GM23338 (cell line): ENCODE measurements at regions not wholly inside any gene's neighbourhood (a gene's known extent, or its start where the extent isn't known, plus 50 kb on each side); places are given as distances from the start of the nearest gene placed in this dataset.

ENCODE experiments used
- CREB1 ChIP-seq: fragments of 250-450 bp; sonication (Bioruptor Pico); IDR thresholded peaks from 2 replicates; pipeline ENCODE4 v1.5.0; 2020; ENCODE audit warnings: low read depth, mild to moderate bottlenecking, moderate library complexity
- EZH2 ChIP-seq: fragments of 200-600 bp; sonication (generic); IDR thresholded peaks from one replicate; pipeline ENCODE4 v1.8.0; 2017; ENCODE audit warnings: antibody characterized with exemption, mild to moderate bottlenecking, low read depth; ENCODE audit not compliant: unreplicated experiment
- EZH2phosphoT487 ChIP-seq: fragments of 200-600 bp; sonication (generic); IDR thresholded peaks from one replicate; pipeline ENCODE4 v1.8.1; 2018; ENCODE audit warnings: antibody characterized with exemption; ENCODE audit not compliant: unreplicated experiment
- JUNB ChIP-seq: IDR thresholded peaks from one replicate; pipeline ENCODE4 v1.6.1; 2016; ENCODE audit warnings: antibody characterized with exemption; ENCODE audit not compliant: unreplicated experiment
- NANOG ChIP-seq: IDR thresholded peaks from 2 replicates; pipeline ENCODE4 v1.6.1; 2016; ENCODE audit warnings: antibody characterized with exemption, borderline replicate concordance
- POLR2AphosphoS5 ChIP-seq: IDR thresholded peaks from 2 replicates; pipeline ENCODE4 v1.6.1; 2016; ENCODE audit warnings: antibody characterized with exemption, low read depth
- STAT1 ChIP-seq: IDR thresholded peaks from one replicate; pipeline ENCODE4 v1.6.1; 2016; ENCODE audit warnings: antibody characterized with exemption; ENCODE audit not compliant: unreplicated experiment
- ZNF114 ChIP-seq: fragments of 250-450 bp; sonication (Bioruptor Pico); IDR thresholded peaks from 2 replicates; pipeline ENCODE4 v1.5.0; 2020; ENCODE audit warnings: mild to moderate bottlenecking, moderate library complexity
- ZNF331 ChIP-seq: fragments of 250-450 bp; sonication (Bioruptor Pico); IDR thresholded peaks from 2 replicates; pipeline ENCODE4 v1.5.0; 2020; ENCODE audit warnings: low read depth, mild to moderate bottlenecking, moderate library complexity
- TF ChIP-seq, protein P1 (sequence below), 2 experiments: fragments of 200-600 bp in 1 of 2; sonication (generic) in 1 of 2; conservative IDR thresholded peaks; 2 replicates each; pipeline versions ENCODE4 v1.5.1 to v1.6.1; 2016 to 2017; ENCODE audit warnings: antibody characterized with exemption in 2 of 2, low read depth in 2 of 2, mild to moderate bottlenecking in 2 of 2, moderate library complexity in 1 of 2
- TF ChIP-seq, protein P2 (sequence below): IDR thresholded peaks from one replicate; pipeline ENCODE4 v1.6.1; 2018; ENCODE audit warnings: antibody characterized with exemption; ENCODE audit not compliant: unreplicated experiment
- TF ChIP-seq, protein P3 (sequence below): fragments of 250-450 bp; sonication (Bioruptor Pico); IDR thresholded peaks from 2 replicates; pipeline ENCODE4 v1.5.0; 2020; ENCODE audit warnings: mild to moderate bottlenecking, moderate library complexity
- TF ChIP-seq, protein P4 (sequence below): IDR thresholded peaks from 2 replicates; pipeline ENCODE4 v1.6.1; 2016; ENCODE audit warnings: antibody characterized with exemption

DNA sequence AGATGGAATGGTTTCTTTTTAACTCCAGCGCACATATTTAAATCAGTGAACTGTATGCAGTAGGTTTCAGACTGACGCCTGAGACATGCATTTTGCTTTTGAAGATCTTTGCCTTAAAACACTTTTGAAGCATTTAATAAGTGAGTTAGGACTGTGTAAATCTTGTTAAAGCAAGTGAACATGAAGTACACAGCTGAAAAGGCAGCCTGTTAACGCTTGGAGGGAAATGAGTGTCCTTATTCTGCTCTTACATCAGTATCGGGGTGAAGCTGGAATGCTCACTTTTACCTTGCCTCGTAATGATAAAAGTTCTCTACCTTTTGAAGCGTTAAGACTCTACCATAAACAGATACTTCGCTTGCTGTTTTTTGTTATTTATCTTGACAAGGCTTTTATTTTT lies 552.2 kb downstream of the ZNF608 start:
- TF ChIP-seq, protein P1, sequence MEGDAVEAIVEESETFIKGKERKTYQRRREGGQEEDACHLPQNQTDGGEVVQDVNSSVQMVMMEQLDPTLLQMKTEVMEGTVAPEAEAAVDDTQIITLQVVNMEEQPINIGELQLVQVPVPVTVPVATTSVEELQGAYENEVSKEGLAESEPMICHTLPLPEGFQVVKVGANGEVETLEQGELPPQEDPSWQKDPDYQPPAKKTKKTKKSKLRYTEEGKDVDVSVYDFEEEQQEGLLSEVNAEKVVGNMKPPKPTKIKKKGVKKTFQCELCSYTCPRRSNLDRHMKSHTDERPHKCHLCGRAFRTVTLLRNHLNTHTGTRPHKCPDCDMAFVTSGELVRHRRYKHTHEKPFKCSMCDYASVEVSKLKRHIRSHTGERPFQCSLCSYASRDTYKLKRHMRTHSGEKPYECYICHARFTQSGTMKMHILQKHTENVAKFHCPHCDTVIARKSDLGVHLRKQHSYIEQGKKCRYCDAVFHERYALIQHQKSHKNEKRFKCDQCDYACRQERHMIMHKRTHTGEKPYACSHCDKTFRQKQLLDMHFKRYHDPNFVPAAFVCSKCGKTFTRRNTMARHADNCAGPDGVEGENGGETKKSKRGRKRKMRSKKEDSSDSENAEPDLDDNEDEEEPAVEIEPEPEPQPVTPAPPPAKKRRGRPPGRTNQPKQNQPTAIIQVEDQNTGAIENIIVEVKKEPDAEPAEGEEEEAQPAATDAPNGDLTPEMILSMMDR (conservative IDR thresholded peaks at IDR 0.05; ENCODE audit: low read depth in 2 of 2) = no peak
- TF ChIP-seq EZH2 = no peak
- no peak for TF ChIP-seq JUNB
- TF ChIP-seq CREB1 (CRISPR knock-in tag) = no peak
- TF ChIP-seq POLR2AphosphoS5 = no peak
- TF ChIP-seq, protein P2, sequence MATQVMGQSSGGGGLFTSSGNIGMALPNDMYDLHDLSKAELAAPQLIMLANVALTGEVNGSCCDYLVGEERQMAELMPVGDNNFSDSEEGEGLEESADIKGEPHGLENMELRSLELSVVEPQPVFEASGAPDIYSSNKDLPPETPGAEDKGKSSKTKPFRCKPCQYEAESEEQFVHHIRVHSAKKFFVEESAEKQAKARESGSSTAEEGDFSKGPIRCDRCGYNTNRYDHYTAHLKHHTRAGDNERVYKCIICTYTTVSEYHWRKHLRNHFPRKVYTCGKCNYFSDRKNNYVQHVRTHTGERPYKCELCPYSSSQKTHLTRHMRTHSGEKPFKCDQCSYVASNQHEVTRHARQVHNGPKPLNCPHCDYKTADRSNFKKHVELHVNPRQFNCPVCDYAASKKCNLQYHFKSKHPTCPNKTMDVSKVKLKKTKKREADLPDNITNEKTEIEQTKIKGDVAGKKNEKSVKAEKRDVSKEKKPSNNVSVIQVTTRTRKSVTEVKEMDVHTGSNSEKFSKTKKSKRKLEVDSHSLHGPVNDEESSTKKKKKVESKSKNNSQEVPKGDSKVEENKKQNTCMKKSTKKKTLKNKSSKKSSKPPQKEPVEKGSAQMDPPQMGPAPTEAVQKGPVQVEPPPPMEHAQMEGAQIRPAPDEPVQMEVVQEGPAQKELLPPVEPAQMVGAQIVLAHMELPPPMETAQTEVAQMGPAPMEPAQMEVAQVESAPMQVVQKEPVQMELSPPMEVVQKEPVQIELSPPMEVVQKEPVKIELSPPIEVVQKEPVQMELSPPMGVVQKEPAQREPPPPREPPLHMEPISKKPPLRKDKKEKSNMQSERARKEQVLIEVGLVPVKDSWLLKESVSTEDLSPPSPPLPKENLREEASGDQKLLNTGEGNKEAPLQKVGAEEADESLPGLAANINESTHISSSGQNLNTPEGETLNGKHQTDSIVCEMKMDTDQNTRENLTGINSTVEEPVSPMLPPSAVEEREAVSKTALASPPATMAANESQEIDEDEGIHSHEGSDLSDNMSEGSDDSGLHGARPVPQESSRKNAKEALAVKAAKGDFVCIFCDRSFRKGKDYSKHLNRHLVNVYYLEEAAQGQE = no peak
- TF ChIP-seq EZH2phosphoT487 = no peak
- TF ChIP-seq, protein P3, sequence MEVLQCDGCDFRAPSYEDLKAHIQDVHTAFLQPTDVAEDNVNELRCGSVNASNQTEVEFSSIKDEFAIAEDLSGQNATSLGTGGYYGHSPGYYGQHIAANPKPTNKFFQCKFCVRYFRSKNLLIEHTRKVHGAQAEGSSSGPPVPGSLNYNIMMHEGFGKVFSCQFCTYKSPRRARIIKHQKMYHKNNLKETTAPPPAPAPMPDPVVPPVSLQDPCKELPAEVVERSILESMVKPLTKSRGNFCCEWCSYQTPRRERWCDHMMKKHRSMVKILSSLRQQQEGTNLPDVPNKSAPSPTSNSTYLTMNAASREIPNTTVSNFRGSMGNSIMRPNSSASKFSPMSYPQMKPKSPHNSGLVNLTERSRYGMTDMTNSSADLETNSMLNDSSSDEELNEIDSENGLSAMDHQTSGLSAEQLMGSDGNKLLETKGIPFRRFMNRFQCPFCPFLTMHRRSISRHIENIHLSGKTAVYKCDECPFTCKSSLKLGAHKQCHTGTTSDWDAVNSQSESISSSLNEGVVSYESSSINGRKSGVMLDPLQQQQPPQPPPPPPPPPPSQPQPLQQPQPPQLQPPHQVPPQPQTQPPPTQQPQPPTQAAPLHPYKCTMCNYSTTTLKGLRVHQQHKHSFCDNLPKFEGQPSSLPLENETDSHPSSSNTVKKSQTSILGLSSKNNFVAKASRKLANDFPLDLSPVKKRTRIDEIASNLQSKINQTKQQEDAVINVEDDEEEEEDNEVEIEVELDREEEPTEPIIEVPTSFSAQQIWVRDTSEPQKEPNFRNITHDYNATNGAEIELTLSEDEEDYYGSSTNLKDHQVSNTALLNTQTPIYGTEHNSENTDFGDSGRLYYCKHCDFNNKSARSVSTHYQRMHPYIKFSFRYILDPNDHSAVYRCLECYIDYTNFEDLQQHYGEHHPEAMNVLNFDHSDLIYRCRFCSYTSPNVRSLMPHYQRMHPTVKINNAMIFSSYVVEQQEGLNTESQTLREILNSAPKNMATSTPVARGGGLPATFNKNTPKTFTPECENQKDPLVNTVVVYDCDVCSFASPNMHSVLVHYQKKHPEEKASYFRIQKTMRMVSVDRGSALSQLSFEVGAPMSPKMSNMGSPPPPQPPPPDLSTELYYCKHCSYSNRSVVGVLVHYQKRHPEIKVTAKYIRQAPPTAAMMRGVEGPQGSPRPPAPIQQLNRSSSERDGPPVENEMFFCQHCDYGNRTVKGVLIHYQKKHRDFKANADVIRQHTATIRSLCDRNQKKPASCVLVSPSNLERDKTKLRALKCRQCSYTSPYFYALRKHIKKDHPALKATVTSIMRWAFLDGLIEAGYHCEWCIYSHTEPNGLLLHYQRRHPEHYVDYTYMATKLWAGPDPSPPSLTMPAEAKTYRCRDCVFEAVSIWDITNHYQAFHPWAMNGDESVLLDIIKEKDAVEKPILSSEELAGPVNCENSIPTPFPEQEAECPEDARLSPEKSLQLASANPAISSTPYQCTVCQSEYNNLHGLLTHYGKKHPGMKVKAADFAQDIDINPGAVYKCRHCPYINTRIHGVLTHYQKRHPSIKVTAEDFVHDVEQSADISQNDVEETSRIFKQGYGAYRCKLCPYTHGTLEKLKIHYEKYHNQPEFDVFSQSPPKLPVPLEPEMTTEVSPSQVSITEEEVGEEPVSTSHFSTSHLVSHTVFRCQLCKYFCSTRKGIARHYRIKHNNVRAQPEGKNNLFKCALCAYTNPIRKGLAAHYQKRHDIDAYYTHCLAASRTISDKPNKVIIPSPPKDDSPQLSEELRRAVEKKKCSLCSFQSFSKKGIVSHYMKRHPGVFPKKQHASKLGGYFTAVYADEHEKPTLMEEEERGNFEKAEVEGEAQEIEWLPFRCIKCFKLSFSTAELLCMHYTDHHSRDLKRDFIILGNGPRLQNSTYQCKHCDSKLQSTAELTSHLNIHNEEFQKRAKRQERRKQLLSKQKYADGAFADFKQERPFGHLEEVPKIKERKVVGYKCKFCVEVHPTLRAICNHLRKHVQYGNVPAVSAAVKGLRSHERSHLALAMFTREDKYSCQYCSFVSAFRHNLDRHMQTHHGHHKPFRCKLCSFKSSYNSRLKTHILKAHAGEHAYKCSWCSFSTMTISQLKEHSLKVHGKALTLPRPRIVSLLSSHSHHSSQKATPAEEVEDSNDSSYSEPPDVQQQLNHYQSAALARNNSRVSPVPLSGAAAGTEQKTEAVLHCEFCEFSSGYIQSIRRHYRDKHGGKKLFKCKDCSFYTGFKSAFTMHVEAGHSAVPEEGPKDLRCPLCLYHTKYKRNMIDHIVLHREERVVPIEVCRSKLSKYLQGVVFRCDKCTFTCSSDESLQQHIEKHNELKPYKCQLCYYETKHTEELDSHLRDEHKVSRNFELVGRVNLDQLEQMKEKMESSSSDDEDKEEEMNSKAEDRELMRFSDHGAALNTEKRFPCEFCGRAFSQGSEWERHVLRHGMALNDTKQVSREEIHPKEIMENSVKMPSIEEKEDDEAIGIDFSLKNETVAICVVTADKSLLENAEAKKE (CRISPR knock-in tag) = no peak
- TF ChIP-seq, protein P4, sequence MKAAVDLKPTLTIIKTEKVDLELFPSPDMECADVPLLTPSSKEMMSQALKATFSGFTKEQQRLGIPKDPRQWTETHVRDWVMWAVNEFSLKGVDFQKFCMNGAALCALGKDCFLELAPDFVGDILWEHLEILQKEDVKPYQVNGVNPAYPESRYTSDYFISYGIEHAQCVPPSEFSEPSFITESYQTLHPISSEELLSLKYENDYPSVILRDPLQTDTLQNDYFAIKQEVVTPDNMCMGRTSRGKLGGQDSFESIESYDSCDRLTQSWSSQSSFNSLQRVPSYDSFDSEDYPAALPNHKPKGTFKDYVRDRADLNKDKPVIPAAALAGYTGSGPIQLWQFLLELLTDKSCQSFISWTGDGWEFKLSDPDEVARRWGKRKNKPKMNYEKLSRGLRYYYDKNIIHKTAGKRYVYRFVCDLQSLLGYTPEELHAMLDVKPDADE = no peak
- no peak for TF ChIP-seq ZNF114 (CRISPR knock-in tag)
- TF ChIP-seq NANOG = no peak
- no peak for TF ChIP-seq STAT1
- TF ChIP-seq ZNF331 (CRISPR knock-in tag) = no peak
